Effector memory CD4-positive, alpha-beta T cell (primary cell): ENCODE measurements at regions not wholly inside any gene's neighbourhood (a gene's known extent, or its start where the extent isn't known, plus 50 kb on each side); places are given as distances from the start of the nearest gene placed in this dataset.

ENCODE experiments used
- DNase-seq, 3 donors: peaks; one replicate each; pipeline ENCODE4 v3.0.0-alpha.2; 2020
- H3K27ac ChIP-seq: 2 replicates; pipeline ENCODE4 v1.7.0; 2013; ENCODE audit warnings: mild to moderate bottlenecking, low read length, moderate library complexity; ENCODE audit not compliant: insufficient read depth, poor library complexity, severe bottlenecking
- H3K27me3 ChIP-seq: replicated peaks from 2 replicates; pipeline ENCODE4 v1.7.0; 2013; ENCODE audit warnings: mild to moderate bottlenecking, low read length; ENCODE audit not compliant: insufficient read depth, control insufficient read depth, poor library complexity, severe bottlenecking
- H3K36me3 ChIP-seq: 2 replicates; pipeline ENCODE4 v1.7.0; 2013; ENCODE audit warnings: mild to moderate bottlenecking, low read length, moderate library complexity; ENCODE audit not compliant: control insufficient read depth, insufficient read depth
- H3K4me1 ChIP-seq: 2 replicates; pipeline ENCODE4 v1.7.0; 2013; ENCODE audit warnings: low read length, mild to moderate bottlenecking; ENCODE audit not compliant: control insufficient read depth, insufficient read depth, poor library complexity, severe bottlenecking
- H3K4me3 ChIP-seq: 2 replicates; pipeline ENCODE4 v1.7.0; 2013; ENCODE audit warnings: low read length, low read depth, mild to moderate bottlenecking; ENCODE audit not compliant: insufficient read depth, poor library complexity, severe bottlenecking
- H3K9me3 ChIP-seq: 2 replicates; pipeline ENCODE4 v1.7.0; 2013; ENCODE audit warnings: mild to moderate bottlenecking, low read length, moderate library complexity; ENCODE audit not compliant: control insufficient read depth

- no peaks in the 10 kb centered on the region for H3K4me1 ChIP-seq
- DNase-seq: no peak
- no peaks in the 10 kb centered on the region for H3K9me3 ChIP-seq
- no peak overlapping the region for H3K4me3 ChIP-seq
- H3K36me3 ChIP-seq: no peaks in the 10 kb centered on the region
- no peaks in the 10 kb centered on the region for H3K27me3 ChIP-seq
- H3K27ac ChIP-seq: no peak overlapping the region
These were observed 696.7 kb upstream of the MARCKS start for GRCh38 chr6:113160306-113161017.

GRCh38 chr6:113161018-113161315 is 696.2 kb upstream of the MARCKS start:
- Histone ChIP-seq H3K36me3 (no peaks in the 10 kb centered on the region), H3K9me3 (no peaks in the 10 kb centered on the region)

DNA sequence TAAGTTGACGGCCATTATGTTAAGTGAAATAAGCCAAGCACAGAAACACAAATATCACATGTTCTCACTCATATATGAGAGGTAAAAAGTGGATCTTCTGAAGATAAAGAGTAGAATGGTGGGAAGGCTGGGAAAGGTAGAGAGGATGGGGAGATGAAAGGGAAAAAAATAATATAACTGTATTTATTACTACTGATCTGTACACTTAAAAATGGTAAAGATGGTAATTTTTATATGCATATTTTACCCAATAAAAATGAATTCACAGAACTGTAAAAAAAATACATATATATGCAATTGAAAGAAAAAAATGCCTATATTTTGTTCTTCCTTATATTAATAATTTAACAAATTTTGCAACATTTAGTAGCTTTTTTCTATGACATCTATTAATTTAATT is 694.4 kb upstream of the MARCKS start:
- Histone ChIP-seq H3K4me3 (no peak overlapping the region), H3K36me3 (no peaks in the 10 kb centered on the region), H3K9me3 (no peaks in the 10 kb centered on the region), H3K27me3 (no peaks in the 10 kb centered on the region), H3K27ac (no peak overlapping the region), H3K4me1 (no peaks in the 10 kb centered on the region)
- DNase-seq: no peak

More at GRCh38 chr6:113161018-113161315, 696.2 kb upstream of the MARCKS start:
- Histone ChIP-seq H3K27ac (no peak overlapping the region), H3K4me3 (no peak overlapping the region), H3K27me3 (no peaks in the 10 kb centered on the region), H3K4me1 (no peaks in the 10 kb centered on the region)
- DNase-seq: no peak

GRCh38 chr6:113168057-113168456 is 689.1 kb upstream of the MARCKS start:
- Histone ChIP-seq H3K9me3 (no peaks in the 10 kb centered on the region), H3K4me1 (no peaks in the 10 kb centered on the region), H3K36me3 (no peaks in the 10 kb centered on the region), H3K27ac (no peak overlapping the region), H3K27me3 (no peaks in the 10 kb centered on the region), H3K4me3 (no peak overlapping the region)
- DNase-seq: no peak

- DNase-seq: no peak
- H3K27ac ChIP-seq: no peak overlapping the region
- no peaks in the 10 kb centered on the region for H3K36me3 ChIP-seq
- no peaks in the 10 kb centered on the region for H3K27me3 ChIP-seq
- H3K9me3 ChIP-seq: no peaks in the 10 kb centered on the region
- no peaks in the 10 kb centered on the region for H3K4me1 ChIP-seq
- H3K4me3 ChIP-seq: no peak overlapping the region
These were observed 687.7 kb upstream of the MARCKS start for GRCh38 chr6:113169484-113169883.

- Histone ChIP-seq H3K27ac (no peak overlapping the region), H3K4me3 (no peak overlapping the region), H3K4me1 (no peaks in the 10 kb centered on the region), H3K27me3 (no peaks in the 10 kb centered on the region), H3K36me3 (no peaks in the 10 kb centered on the region), H3K9me3 (no peaks in the 10 kb centered on the region)
- DNase-seq: no peak
These were observed 686.7 kb upstream of the MARCKS start for GRCh38 chr6:113170454-113170853.

DNA sequence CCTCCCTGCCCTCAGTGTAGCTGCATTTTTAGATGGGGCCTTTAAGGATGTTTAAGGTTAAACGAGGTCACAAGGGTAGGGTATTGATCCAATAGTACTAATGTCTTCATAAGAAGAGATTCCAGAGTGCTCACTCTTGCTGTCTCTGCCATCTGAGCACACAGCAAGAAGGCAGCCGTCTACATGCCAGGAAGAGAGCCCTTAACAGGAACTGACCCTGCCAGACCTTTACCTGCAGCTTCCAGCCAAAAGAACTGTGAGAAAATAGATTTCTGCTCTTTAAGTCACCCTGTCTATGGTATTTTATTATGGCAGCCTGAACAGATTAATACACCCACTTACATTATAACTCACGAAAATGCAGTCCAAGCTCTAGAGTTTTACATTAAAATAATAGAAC is 685.3 kb upstream of the MARCKS start:
- H3K36me3 ChIP-seq: no peaks in the 10 kb centered on the region
- DNase-seq: no peak
- no peaks in the 10 kb centered on the region for H3K4me1 ChIP-seq
- H3K27ac ChIP-seq: no peak overlapping the region
- H3K27me3 ChIP-seq: no peaks in the 10 kb centered on the region
- no peak overlapping the region for H3K4me3 ChIP-seq
- H3K9me3 ChIP-seq: no peaks in the 10 kb centered on the region

DNA sequence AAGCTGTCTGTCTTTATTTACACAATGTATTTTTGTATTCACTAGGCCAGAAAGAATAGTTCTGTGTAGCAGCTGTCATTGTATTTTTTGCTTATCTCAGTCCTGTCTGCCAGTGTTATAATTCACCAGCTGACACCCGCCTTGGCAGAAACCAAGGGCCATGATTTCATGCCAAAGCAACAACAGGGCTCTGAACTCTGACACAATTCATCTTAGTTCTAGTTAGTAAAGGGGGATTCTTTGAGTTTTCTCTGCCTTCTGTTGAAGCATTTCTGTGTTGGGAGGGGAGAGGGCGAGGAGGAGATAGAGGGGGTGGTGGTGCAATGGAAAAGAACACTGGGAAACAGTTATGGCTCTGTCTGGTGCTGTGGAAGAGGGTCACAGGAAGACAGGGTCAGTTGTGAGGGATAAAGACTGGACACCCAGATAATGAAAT is 684.6 kb upstream of the MARCKS start:
- Histone ChIP-seq H3K4me1 (no peaks in the 10 kb centered on the region), H3K27me3 (no peaks in the 10 kb centered on the region), H3K36me3 (no peaks in the 10 kb centered on the region), H3K9me3 (no peaks in the 10 kb centered on the region), H3K4me3 (no peak overlapping the region), H3K27ac (no peak overlapping the region)
- DNase-seq: no peak

DNA sequence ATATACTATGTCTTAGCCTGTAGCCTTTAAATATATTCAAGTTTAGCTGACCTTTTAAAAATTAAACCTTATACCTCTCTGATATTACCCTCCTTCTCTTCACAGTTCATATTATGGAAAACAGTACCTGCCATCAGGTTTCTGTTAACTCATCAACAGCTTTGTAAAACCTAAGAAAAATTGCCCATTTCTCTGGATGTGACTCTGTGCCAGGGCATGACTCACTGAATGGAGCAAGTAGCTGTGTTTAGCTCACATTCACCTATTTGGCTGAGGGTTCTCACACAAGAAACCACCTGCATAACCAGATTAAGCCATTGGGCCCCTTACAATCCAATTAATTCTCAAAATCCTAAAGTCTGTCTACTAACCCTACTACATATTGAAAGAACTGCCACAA is 678.8 kb upstream of the MARCKS start:
- Histone ChIP-seq H3K9me3 (no peaks in the 10 kb centered on the region), H3K27ac (no peak overlapping the region), H3K36me3 (no peaks in the 10 kb centered on the region), H3K4me1 (no peaks in the 10 kb centered on the region), H3K4me3 (no peak overlapping the region), H3K27me3 (no peaks in the 10 kb centered on the region)
- DNase-seq: no peak

DNA sequence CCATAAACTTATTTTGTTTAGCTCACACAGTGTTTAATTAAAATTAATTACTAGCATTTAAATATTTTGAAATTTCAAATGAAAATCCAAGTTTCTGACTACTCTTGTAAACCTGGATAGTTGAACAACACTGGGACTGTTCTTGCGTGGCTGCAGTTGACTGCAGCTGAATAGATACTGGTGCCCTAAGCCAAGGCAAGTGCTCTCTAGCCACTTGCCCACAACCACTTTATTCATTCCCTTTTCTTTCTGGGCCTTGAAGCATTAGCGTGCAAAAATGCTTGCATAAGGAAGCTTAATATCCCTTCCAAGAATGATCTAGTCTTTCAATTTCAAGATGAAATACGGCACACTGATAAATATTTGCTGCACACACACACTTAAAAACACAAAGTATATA is 676.0 kb upstream of the MARCKS start:
- Histone ChIP-seq H3K4me1 (no peaks in the 10 kb centered on the region), H3K9me3 (no peaks in the 10 kb centered on the region), H3K4me3 (no peak overlapping the region), H3K36me3 (no peaks in the 10 kb centered on the region), H3K27me3 (no peaks in the 10 kb centered on the region), H3K27ac (no peak overlapping the region)
- no peak for DNase-seq
